Adrenal gland (tissue), 9 donors: ENCODE measurements at regions not wholly inside any gene's neighbourhood (a gene's known extent, or its start where the extent isn't known, plus 50 kb on each side); places are given as distances from the start of the nearest gene placed in this dataset.

Experiments
- DNase-seq, 7 donors: peaks; one replicate each; pipeline ENCODE4 v3.0.0-alpha.2; 2019 to 2020
- H3K27ac ChIP-seq, 5 donors: fragments of 200-600 bp; sonication (generic) in 4 of 5; 1 replicate in 3 of 5; 2 replicates in 2 of 5; pipeline versions ENCODE4 v1.5.1 to v1.8.0; 2016 to 2020; ENCODE audit warnings: mild to moderate bottlenecking in 1 of 5
- H3K27me3 ChIP-seq: fragments of 200-600 bp; 2 replicates; pipeline ENCODE4 v1.8.0; 2021
- H3K36me3 ChIP-seq, 2 donors: fragments of 200-600 bp; replicated peaks in 1 of 2; 1 replicate in 1 of 2; 2 replicates in 1 of 2; pipeline versions ENCODE4 v1.5.1 to v1.8.0; 2018 to 2022
- H3K4me1 ChIP-seq, 2 donors: fragments of 200-600 bp; replicated peaks in 1 of 2; 1 replicate in 1 of 2; 2 replicates in 1 of 2; pipeline versions ENCODE4 v1.5.1 to v1.8.0; 2018 to 2021
- H3K4me3 ChIP-seq, 4 donors: fragments of 200-600 bp; sonication (generic) in 3 of 4; one replicate each; pipeline ENCODE4 v1.5.1; 2016 to 2018
- H3K9me3 ChIP-seq, 3 donors: fragments of 200-600 bp; sonication (generic) in 1 of 3; replicated peaks in 1 of 3; 1 replicate in 2 of 3; 2 replicates in 1 of 3; pipeline versions ENCODE4 v1.5.1 to v1.8.0; 2016 to 2021
- CTCF ChIP-seq, 6 experiments: fragments of 450-650 bp in 4 of 6; fragments of 200-600 bp in 2 of 6; sonication (generic) in 1 of 6; IDR thresholded peaks; 1 replicate in 5 of 6; 2 replicates in 1 of 6; pipeline versions ENCODE4 v1.5.1 to v1.8.0; 2016 to 2021; ENCODE audit warnings: antibody characterized with exemption in 6 of 6, mild to moderate bottlenecking in 2 of 6, moderate library complexity in 1 of 6
- POLR2A ChIP-seq, 2 donors: fragments of 450-650 bp; IDR thresholded peaks; one replicate each; pipeline ENCODE4 v1.6.1; 2017; ENCODE audit warnings: antibody characterized with exemption in 2 of 2, mild to moderate bottlenecking in 2 of 2, moderate library complexity in 1 of 2
- whole genome bisulfite sequencing, 4 donors: extraction: QIAGEN DNeasy Blood & Tissue Kit in 2 of 4; methylation state at CpG; one replicate each; pipeline versions ENCODE4 v1.1.5 to v1.1.7; 2013 to 2017; 5-methylcytosine and 5-hydroxymethylcytosine counted together
- intact Hi-C, 2 donors: fragments of 100-400 bp; cut with DNase I; formaldehyde crosslinking; loops; one replicate each; pipeline versions ENCODE4 v1.14.1 to v1.15.0; 2022 to 2023
- donor health status: healthy with polysubstance abuse.
- donor health status: Bipolar disorder and iron deficiency.
- donor health status: DM: yes; HTN: yes; CAD: no.
- donor health status: DM: no; HTN: no; CAD: no.
- donor health status: DM: no; HTN: no; CAD: no.

GRCh38 chr12:105466901-105467598 is 136.6 kb downstream of the C12orf75 start:
- H3K36me3 ChIP-seq = no peaks in the 10 kb centered on the region
- no peaks in the 10 kb centered on the region for H3K9me3 ChIP-seq
- DNase-seq = no peak
- H3K4me1 ChIP-seq = no peaks in the 10 kb centered on the region
- no peak overlapping the region for H3K4me3 ChIP-seq
- H3K27me3 ChIP-seq = no peaks in the 10 kb centered on the region
- 73 to 79% (median 77%) methylated on average over 7 of the region's 7 CpGs for WGBS, 4 donors
- H3K27ac ChIP-seq = peak overlapping the region in 2 of 5 donors; percentile 26 to 68
- intact Hi-C loops = no loop called here
- no peak for TF ChIP-seq CTCF (IDR thresholded peaks at IDR 0.05)
- TF ChIP-seq POLR2A (IDR thresholded peaks at IDR 0.05) = no peak

GRCh38 chr12:105467710-105468366 is 137.3 kb downstream of the C12orf75 start:
- 59 to 66% (median 65%) methylated on average over 4 of the region's 4 CpGs for WGBS, 4 donors

GRCh38 chr12:105468464-105468863 is 138.0 kb downstream of the C12orf75 start:
- 33 to 63% (median 50%) methylated on average over 1 of the region's 1 CpG for WGBS, 4 donors
- H3K27ac ChIP-seq = peak overlapping the region in 1 of 5 donors; percentile 52

More at GRCh38 chr12:105467710-105468366, 137.3 kb downstream of the C12orf75 start:
- Histone ChIP-seq H3K36me3 (no peaks in the 10 kb centered on the region), H3K4me3 (no peak overlapping the region), H3K9me3 (no peaks in the 10 kb centered on the region), H3K4me1 (no peaks in the 10 kb centered on the region), H3K27ac (peak overlapping the region in 2 of 5 donors; percentile 26 to 68), H3K27me3 (no peaks in the 10 kb centered on the region)
- intact Hi-C loops = no loop called here
- no peak for DNase-seq
- no peak for TF ChIP-seq POLR2A (IDR thresholded peaks at IDR 0.05)
- TF ChIP-seq CTCF (IDR thresholded peaks at IDR 0.05) = no peak

More at GRCh38 chr12:105468464-105468863, 138.0 kb downstream of the C12orf75 start:
- no peaks in the 10 kb centered on the region for H3K9me3 ChIP-seq
- intact Hi-C loops = no loop called here
- no peak for DNase-seq
- H3K27me3 ChIP-seq = no peaks in the 10 kb centered on the region
- no peaks in the 10 kb centered on the region for H3K36me3 ChIP-seq
- H3K4me3 ChIP-seq = no peak overlapping the region
- TF ChIP-seq CTCF (IDR thresholded peaks at IDR 0.05) (no peak), POLR2A (IDR thresholded peaks at IDR 0.05) (no peak)
- H3K4me1 ChIP-seq = no peaks in the 10 kb centered on the region
